AG08396 (cell line): ENCODE measurements at regions not wholly inside any gene's neighbourhood (a gene's known extent, or its start where the extent isn't known, plus 50 kb on each side); places are given as distances from the start of the nearest gene placed in this dataset.

ENCODE experiments used
- DNase-seq: peaks from one replicate; pipeline ENCODE4 v3.0.0; 2012; ENCODE audit warnings: low spot score, mixed read lengths

DNA sequence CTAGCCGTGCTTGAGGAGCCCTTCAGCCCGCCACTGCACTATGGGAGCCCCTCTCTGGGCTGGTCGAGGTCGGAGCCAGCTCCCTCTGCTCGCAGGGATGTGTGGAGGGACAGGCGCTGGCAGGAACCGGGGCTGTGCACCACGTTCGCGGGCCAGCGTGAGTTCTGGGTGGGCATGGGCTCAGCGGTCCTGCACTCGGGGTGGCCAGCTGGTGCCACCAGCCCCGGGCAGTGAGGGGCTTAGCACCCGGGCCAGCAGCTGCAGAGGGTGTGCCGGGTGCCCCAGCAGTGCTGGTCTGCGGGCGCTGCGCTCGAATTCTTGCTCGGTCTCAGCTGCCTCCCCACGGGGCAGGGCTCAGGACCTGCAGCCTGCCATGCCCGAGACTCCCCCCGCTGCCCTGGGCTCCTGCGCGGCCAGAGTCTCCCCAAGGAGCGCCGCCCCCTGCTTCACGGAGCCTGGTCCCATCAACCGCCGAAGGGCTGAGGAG, 90.8 kb upstream of the NRG3 start:
- no peak for DNase-seq

DNA sequence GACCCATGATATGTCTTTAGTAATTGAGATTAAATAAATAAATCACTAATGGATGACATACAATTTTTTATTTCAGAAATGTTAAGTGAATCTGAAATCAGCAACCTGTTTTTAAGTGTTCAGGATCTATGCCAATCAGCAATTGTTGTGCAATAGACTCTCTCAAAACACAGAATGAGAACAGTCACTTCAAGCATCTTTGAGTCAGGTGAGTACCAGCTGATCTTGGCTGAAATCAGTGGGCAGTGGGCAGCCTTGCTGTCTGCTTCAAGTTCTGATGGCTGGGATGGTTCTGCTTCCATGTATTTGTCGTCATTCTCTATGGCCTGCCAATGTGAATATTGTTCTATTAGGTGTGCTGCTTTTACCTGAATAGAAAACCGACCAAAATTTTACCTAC, 82.3 kb upstream of the NRG3 start:
- DNase-seq = no peak

DNA sequence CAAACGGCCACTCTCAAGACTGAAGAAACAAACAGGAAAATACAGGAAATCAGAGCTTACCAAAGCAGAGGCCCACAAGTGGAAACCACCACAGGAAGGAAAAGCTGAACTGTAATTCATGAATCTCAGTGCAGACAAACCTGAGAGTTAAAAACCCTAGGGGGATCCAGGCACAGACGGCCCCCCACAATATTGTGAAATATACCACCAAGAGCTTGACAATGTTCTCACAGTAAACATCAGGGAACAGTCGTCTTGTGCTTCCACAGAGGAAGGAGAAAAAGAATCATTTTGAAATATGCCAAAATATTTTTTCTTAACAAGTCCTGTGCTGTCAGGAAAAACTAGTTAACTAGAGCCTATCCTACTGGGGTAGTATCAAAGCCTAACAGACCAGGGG, 68.2 kb upstream of the NRG3 start:
- DNase-seq = no peak

DNA sequence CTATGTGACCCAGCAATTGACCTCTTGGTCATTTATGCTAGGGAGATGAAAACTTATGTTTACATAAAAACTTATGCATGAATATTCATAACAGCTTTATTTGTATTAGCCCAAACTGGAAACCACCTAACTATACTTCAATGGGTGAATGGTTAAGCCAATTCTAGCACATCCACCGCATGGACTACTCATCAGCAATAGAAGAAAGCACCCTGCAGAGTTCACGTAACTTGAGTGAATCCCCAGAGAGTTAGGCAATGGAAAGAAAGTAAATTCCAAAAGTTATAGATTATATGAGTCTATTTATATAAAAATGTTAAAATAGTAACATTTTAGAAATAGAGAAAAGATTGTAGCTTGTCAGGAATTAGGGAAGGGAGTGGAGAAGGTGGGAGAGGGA, 60.2 kb upstream of the NRG3 start:
- DNase-seq = no peak

DNA sequence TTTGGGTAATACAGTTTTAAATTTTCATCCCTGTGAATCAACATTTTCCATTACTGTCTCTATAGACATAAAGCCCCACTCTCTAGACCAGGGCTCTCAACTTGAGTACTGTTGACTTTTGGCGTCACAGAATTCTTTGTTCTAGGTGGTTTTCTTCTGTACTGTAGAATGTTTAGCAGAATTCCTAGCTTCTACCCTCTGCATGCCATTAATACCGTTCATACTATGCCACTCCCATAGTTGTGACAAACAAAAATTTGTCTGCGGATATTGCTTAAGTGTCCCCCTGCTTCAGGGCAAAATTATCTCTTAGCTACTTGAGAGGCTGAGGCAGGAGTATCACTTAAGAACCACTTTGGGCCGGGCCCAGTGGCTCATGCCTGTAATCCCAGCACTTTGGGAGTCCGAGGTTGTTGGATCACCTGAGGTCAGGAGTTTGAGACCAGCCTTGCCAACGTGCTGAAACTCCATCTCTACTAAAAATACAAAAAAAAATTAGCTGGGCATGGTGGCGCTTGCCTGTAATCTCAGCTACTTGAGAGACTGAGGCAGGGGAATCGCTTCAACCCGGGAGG, 57.3 kb upstream of the NRG3 start:
- DNase-seq = no peak

DNA sequence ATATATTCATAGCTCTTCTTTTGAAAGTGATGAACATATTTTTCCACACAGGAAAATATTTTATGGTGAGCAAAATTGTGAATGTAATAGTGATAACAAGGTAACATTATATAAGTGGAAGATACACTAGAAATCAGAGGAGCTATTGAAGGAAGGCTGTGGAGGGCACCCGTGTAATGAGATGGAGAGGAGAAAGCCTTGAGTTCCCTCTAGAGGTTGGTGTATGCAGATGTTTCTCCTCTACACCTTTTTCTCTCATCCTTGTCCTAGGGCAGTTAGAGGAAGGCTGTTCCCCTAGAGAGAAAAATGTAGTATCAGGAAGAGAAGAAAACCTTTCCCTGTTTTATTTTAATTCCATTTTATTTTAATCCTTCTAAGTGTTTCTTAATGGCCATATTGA, 54.6 kb upstream of the NRG3 start:
- DNase-seq = no peak
